Ascending aorta (tissue), 2 donors: ENCODE measurements at regions not wholly inside any gene's neighbourhood (a gene's known extent, or its start where the extent isn't known, plus 50 kb on each side); places are given as distances from the start of the nearest gene placed in this dataset.

Experiments
- DNase-seq, 2 donors: peaks; one replicate each; pipeline ENCODE4 v3.0.0-alpha.2; 2019; ENCODE audit warnings: low spot score in 2 of 2
- H3K27ac ChIP-seq, 2 donors: fragments of 200-600 bp; sonication (generic); one replicate each; pipeline ENCODE4 v1.5.1; 2016 to 2017; ENCODE audit warnings: mild to moderate bottlenecking in 1 of 2
- H3K27me3 ChIP-seq: fragments of 200-600 bp; sonication (generic); one replicate; pipeline ENCODE4 v1.5.1; 2017
- H3K36me3 ChIP-seq, 2 donors: fragments of 200-600 bp; sonication (generic); one replicate each; pipeline ENCODE4 v1.5.1; 2016
- H3K4me1 ChIP-seq, 2 donors: fragments of 200-600 bp; sonication (generic); one replicate each; pipeline ENCODE4 v1.5.1; 2016 to 2017; ENCODE audit warnings: mild to moderate bottlenecking in 1 of 2
- H3K4me3 ChIP-seq, 2 donors: fragments of 200-600 bp; sonication (generic); one replicate each; pipeline ENCODE4 v1.5.1; 2016 to 2017; ENCODE audit warnings: mild to moderate bottlenecking in 1 of 2
- H3K9me3 ChIP-seq, 2 donors: fragments of 200-600 bp; sonication (generic); one replicate each; pipeline ENCODE4 v1.5.1; 2016
- CTCF ChIP-seq, 3 experiments: fragments of 200-600 bp in 2 of 3; fragments of 450-650 bp in 1 of 3; sonication (generic) in 2 of 3; IDR thresholded peaks; one replicate each; pipeline ENCODE4 v1.5.1; 2016 to 2019; ENCODE audit warnings: antibody characterized with exemption in 3 of 3, mild to moderate bottlenecking in 1 of 3, moderate library complexity in 1 of 3
- intact Hi-C: fragments of 100-400 bp; cut with DNase I; formaldehyde crosslinking; loops from one replicate; pipeline ENCODE4 v1.15.1; 2023

- Histone ChIP-seq H3K4me1 (no peaks in the 10 kb centered on the region), H3K4me3 (no peak overlapping the region), H3K27ac (no peak overlapping the region), H3K36me3 (no peaks in the 10 kb centered on the region), H3K9me3 (no peaks in the 10 kb centered on the region), H3K27me3 (no peaks in the 10 kb centered on the region)
- no peak for DNase-seq
- TF ChIP-seq CTCF (IDR thresholded peaks at IDR 0.05), result no peak
- intact Hi-C loops, result no loop called here
Measured at GRCh38 chr2:9106338-9107167, 100.1 kb upstream of the ASAP2 start.

- no peak overlapping the region for H3K27ac ChIP-seq
- no peaks in the 10 kb centered on the region for H3K4me1 ChIP-seq
- no peaks in the 10 kb centered on the region for H3K9me3 ChIP-seq
- DNase-seq, result no peak
- no peaks in the 10 kb centered on the region for H3K36me3 ChIP-seq
- intact Hi-C loops, result no loop called here
- H3K4me3 ChIP-seq, result no peak overlapping the region
- H3K27me3 ChIP-seq, result no peaks in the 10 kb centered on the region
- no peak for TF ChIP-seq CTCF (IDR thresholded peaks at IDR 0.05)
Measured at GRCh38 chr2:9105601-9106337, 100.8 kb upstream of the ASAP2 start.

GRCh38 chr2:9103663-9104277 is 100.3 kb upstream of the MBOAT2 start:
- TF ChIP-seq CTCF (IDR thresholded peaks at IDR 0.05), result no peak
- Histone ChIP-seq H3K27me3 (no peaks in the 10 kb centered on the region), H3K9me3 (no peaks in the 10 kb centered on the region), H3K4me3 (no peak overlapping the region), H3K36me3 (no peaks in the 10 kb centered on the region), H3K27ac (no peak overlapping the region), H3K4me1 (no peaks in the 10 kb centered on the region)
- intact Hi-C loops, result no loop called here
- no peak for DNase-seq

GRCh38 chr2:9102861-9103662 is 99.6 kb upstream of the MBOAT2 start:
- Histone ChIP-seq H3K27ac (no peak overlapping the region), H3K27me3 (no peaks in the 10 kb centered on the region), H3K36me3 (no peaks in the 10 kb centered on the region), H3K4me1 (no peaks in the 10 kb centered on the region), H3K9me3 (no peaks in the 10 kb centered on the region), H3K4me3 (no peak overlapping the region)
- no peak for DNase-seq
- TF ChIP-seq CTCF (IDR thresholded peaks at IDR 0.05), result no peak
- intact Hi-C loops, result no loop called here

GRCh38 chr2:9101763-9102425 is 98.4 kb upstream of the MBOAT2 start:
- TF ChIP-seq CTCF (IDR thresholded peaks at IDR 0.05), result no peak
- Histone ChIP-seq H3K27me3 (no peaks in the 10 kb centered on the region), H3K9me3 (no peaks in the 10 kb centered on the region), H3K27ac (no peak overlapping the region), H3K4me3 (no peak overlapping the region), H3K36me3 (no peaks in the 10 kb centered on the region), H3K4me1 (no peaks in the 10 kb centered on the region)
- DNase-seq, result no peak
- intact Hi-C loops, result no loop called here
